A673 (cell line): ENCODE measurements at regions not wholly inside any gene's neighbourhood (a gene's known extent, or its start where the extent isn't known, plus 50 kb on each side); places are given as distances from the start of the nearest gene placed in this dataset.
A peak's percentile ranks its signal among the peaks of the same experiment; 100 is the strongest.

Experiments used
- BruUV-seq: library from RNA; stranded (reverse); fragments of 400-500 nt; replicated peaks from 2 replicates; lab custom pipeline; 2021; lab: Mats Ljungman, UMichigan
- CTCF ChIA-PET: fragments of 300-600 bp; sonication (Branson Sonifier 250); formaldehyde crosslinking; loops from one replicate; lab custom pipeline; 2022; ENCODE audit warnings: antibody characterized with exemption; lab: Charles Lee
- POLR2A ChIA-PET: fragments of 300-600 bp; sonication (Branson Sonifier 250); formaldehyde crosslinking; loops from one replicate; lab custom pipeline; 2022; ENCODE audit warnings: antibody characterized with exemption; ENCODE audit not compliant: low non-redundant PET; lab: Charles Lee
- DNase-seq: peaks from one replicate; pipeline ENCODE4 v3.0.0-alpha.2; 2015; ENCODE audit warnings: low spot score
- H3K27ac ChIP-seq: fragments of 200-600 bp; sonication (generic); 2 replicates; pipeline ENCODE4 v1.5.1; 2016; ENCODE audit warnings: mixed run types, low read depth, mild to moderate bottlenecking, mixed read lengths, antibody characterized with exemption, low read length; ENCODE audit not compliant: poor library complexity, severe bottlenecking
- H3K27me3 ChIP-seq: fragments of 200-600 bp; sonication (generic); replicated peaks from 2 replicates; pipeline ENCODE4 v1.6.1; 2017; ENCODE audit warnings: mixed run types, low read depth, mild to moderate bottlenecking, mixed read lengths, antibody characterized with exemption, low read length; ENCODE audit not compliant: insufficient read depth, poor library complexity
- H3K36me3 ChIP-seq: fragments of 200-600 bp; sonication (generic); 2 replicates; pipeline ENCODE4 v1.6.1; 2016; ENCODE audit warnings: mixed run types, mild to moderate bottlenecking, mixed read lengths, antibody characterized with exemption, low read length; ENCODE audit not compliant: insufficient read depth, poor library complexity, severe bottlenecking
- H3K4me1 ChIP-seq: fragments of 200-600 bp; sonication (generic); 2 replicates; pipeline ENCODE4 v1.6.1; 2017; ENCODE audit warnings: mixed run types, mild to moderate bottlenecking, mixed read lengths, antibody characterized with exemption, low read length; ENCODE audit not compliant: insufficient read depth, poor library complexity, severe bottlenecking
- H3K4me3 ChIP-seq: fragments of 200-600 bp; sonication (generic); 2 replicates; pipeline ENCODE4 v1.5.1; 2016; ENCODE audit warnings: low read depth, mixed run types, mild to moderate bottlenecking, mixed read lengths, low read length; ENCODE audit not compliant: poor library complexity, severe bottlenecking
- H3K9me3 ChIP-seq: fragments of 200-600 bp; sonication (generic); 2 replicates; pipeline ENCODE4 v1.6.1; 2016; ENCODE audit warnings: mixed run types, low read depth, mild to moderate bottlenecking, mixed read lengths, antibody characterized with exemption, low read length; ENCODE audit not compliant: poor library complexity, severe bottlenecking
- EZH2 ChIP-seq: fragments of 200-600 bp; sonication (generic); IDR thresholded peaks from 2 replicates; pipeline ENCODE4 v1.6.1; 2017; ENCODE audit warnings: borderline replicate concordance, low read depth, mild to moderate bottlenecking, mixed read lengths, antibody characterized with exemption, low read length; ENCODE audit not compliant: poor library complexity, severe bottlenecking
- intact Hi-C: fragments of 100-400 bp; cut with micrococcal nuclease; formaldehyde crosslinking; loops from one replicate; pipeline ENCODE4 v1.10.0; 2022; ENCODE audit not compliant: unreplicated experiment
- TF ChIP-seq, protein P1 (sequence below): fragments of 300-800, 200-600 bp; sonication (generic); conservative IDR thresholded peaks from 2 replicates; pipeline ENCODE4 v1.5.1; 2017; ENCODE audit warnings: low read depth, mild to moderate bottlenecking, antibody characterized with exemption, low read length, moderate library complexity, mixed read lengths

DNA sequence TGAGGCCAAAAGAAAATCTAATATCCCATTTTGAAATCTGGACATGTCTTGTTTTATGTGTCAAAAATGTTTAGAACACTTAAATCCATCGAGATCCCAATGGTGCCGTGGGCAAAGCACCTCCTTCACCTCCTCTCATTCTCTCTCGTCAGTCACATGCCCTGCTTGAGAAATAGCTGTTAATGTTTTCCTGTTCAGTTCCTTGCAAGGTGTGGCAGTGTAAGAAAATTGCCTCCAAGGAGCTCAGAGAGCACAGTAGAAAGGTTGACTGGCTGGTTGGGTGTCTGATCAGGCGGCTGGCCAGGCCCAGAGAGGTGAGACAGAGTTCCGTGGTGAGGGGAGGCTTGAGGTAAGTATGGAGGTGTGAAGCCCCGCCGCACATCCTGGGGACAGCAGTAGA lies 210.2 kb downstream of the TSN start:
- intact Hi-C loops = loop anchor here (5.0 kb wide), 1 partner anchor 58 kb away; no protein-coding TSS in a partner anchor
- H3K4me1 ChIP-seq = peaks cover 16% of the 10 kb centered on the region
- CTCF ChIA-PET = no interaction called here
- H3K4me3 ChIP-seq = no peak overlapping the region
- no TSS peak for BruUV-seq
- no peak overlapping the region for H3K27ac ChIP-seq
- no peaks in the 10 kb centered on the region for H3K27me3 ChIP-seq
- TF ChIP-seq, protein P1, sequence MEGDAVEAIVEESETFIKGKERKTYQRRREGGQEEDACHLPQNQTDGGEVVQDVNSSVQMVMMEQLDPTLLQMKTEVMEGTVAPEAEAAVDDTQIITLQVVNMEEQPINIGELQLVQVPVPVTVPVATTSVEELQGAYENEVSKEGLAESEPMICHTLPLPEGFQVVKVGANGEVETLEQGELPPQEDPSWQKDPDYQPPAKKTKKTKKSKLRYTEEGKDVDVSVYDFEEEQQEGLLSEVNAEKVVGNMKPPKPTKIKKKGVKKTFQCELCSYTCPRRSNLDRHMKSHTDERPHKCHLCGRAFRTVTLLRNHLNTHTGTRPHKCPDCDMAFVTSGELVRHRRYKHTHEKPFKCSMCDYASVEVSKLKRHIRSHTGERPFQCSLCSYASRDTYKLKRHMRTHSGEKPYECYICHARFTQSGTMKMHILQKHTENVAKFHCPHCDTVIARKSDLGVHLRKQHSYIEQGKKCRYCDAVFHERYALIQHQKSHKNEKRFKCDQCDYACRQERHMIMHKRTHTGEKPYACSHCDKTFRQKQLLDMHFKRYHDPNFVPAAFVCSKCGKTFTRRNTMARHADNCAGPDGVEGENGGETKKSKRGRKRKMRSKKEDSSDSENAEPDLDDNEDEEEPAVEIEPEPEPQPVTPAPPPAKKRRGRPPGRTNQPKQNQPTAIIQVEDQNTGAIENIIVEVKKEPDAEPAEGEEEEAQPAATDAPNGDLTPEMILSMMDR = no peak
- TF ChIP-seq EZH2 = no peak
- no peak for DNase-seq
- POLR2A ChIA-PET = interaction anchor here (0.5 kb wide), 1 partner anchor 419 kb away, joined by 3 read pairs; no protein-coding TSS in a partner anchor
- H3K36me3 ChIP-seq = no peaks in the 10 kb centered on the region
- no peaks in the 10 kb centered on the region for H3K9me3 ChIP-seq

GRCh38 chr2:121966663-121967062 lies 211.2 kb downstream of the TSN start:
- H3K27ac ChIP-seq = no peak overlapping the region
- H3K36me3 ChIP-seq = no peaks in the 10 kb centered on the region
- peaks cover 16% of the 10 kb centered on the region for H3K4me1 ChIP-seq
- ChIA-PET POLR2A (no interaction called here), CTCF (no interaction called here)
- no peaks in the 10 kb centered on the region for H3K27me3 ChIP-seq
- TF ChIP-seq, protein P1 = no peak
- TF ChIP-seq EZH2 = no peak
- BruUV-seq = no TSS peak
- intact Hi-C loops = loop anchor here (5.0 kb wide), 1 partner anchor 59 kb away; no protein-coding TSS in a partner anchor
- no peak overlapping the region for H3K4me3 ChIP-seq
- no peak for DNase-seq
- no peaks in the 10 kb centered on the region for H3K9me3 ChIP-seq

- Histone ChIP-seq H3K4me3 (no peak overlapping the region), H3K36me3 (no peaks in the 10 kb centered on the region), H3K4me1 (peaks cover 32% of the 10 kb centered on the region), H3K27ac (peak overlapping the region; percentile 64), H3K27me3 (no peaks in the 10 kb centered on the region), H3K9me3 (no peaks in the 10 kb centered on the region)
- no peak for DNase-seq
- intact Hi-C loops = loop anchor here (5.0 kb wide), 1 partner anchor 62 kb away; no protein-coding TSS in a partner anchor
- POLR2A ChIA-PET = no interaction called here
- CTCF ChIA-PET = no interaction called here
- TF ChIP-seq, protein P1 = no peak
- TF ChIP-seq EZH2 = no peak
- no TSS peak for BruUV-seq
Observed at GRCh38 chr2:121969166-121969565, 213.7 kb downstream of the TSN start.
